Stimulated activated CD4-positive, alpha-beta T cell treated with anti-CD3 and anti-CD28 coated beads, Interleukin-1b, Interleukin-23, amount 100 ng/mL, for 24 hours (primary cell): ENCODE measurements at regions not wholly inside any gene's neighbourhood (a gene's known extent, or its start where the extent isn't known, plus 50 kb on each side); places are given as distances from the start of the nearest gene placed in this dataset.

Experiments used
- DNase-seq, 4 experiments: peaks; one replicate each; pipeline ENCODE4 v3.0.0-alpha.2; 2020; ENCODE audit warnings: low read depth in 4 of 4, low spot score in 1 of 4

DNA sequence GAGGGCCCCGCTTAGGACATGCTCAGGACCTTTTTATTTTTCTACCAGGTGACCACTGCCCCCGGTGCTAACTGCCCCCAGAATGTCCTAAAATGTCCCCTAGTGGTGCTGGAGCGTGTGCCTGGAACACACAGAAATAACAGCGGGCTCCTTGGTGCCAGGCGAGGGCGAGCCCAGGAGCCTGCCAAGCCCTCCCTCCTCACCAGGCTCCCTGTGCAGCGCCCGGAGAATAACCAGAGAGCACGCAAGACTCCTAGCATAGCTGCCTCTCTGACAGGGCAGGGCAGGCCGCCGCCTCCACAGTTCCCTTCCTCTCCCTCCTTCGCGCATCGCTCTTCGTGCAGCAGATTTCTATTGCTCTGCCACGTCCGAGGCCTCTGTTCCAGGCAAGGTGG is 84.3 kb upstream of the ZNF516 start:
- no peak for DNase-seq

- DNase-seq = no peak
Observed at GRCh38 chr18:76578571-76579300, 83.7 kb upstream of the ZNF516 start.

DNA sequence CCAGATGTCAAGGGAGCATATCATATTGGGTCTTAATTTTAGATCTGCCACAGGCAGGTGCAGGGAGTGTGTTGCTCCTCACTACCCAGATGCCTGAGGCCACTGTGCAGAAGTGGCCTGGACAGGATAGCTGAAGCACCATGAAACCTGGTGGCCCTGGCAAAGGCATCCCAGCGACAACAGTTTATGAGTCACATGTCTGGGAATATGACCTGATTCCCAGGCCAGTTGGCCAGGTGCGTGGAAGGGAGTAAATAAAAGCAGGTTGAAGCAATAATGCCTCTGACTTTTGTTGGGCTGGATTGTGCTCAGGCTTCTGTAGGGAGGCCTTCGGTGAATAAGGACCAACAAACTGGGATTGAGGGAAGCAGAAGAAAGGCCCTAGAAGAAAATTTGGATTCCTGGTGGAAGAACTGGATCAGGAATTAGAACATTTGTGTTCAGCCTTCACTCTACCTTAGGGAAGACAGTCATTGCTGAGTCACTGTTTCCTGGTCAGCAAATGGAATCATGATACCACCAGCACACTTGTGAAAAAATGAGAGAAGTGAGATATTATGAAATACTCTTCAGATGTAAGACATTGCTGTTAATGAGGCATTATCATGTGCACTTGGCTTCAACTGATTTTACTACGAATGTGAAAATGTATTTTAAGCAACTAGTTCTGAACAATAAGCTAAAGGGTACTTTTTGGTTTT is 78.4 kb upstream of the ZNF516 start:
- no peak for DNase-seq

GRCh38 chr18:76572518-76573247 is 77.6 kb upstream of the ZNF516 start:
- no peak for DNase-seq

- no peak for DNase-seq
Observed at GRCh38 chr18:76571689-76572088, 76.6 kb upstream of the ZNF516 start.

GRCh38 chr18:76570856-76571255 is 75.8 kb upstream of the ZNF516 start:
- DNase-seq = no peak

DNA sequence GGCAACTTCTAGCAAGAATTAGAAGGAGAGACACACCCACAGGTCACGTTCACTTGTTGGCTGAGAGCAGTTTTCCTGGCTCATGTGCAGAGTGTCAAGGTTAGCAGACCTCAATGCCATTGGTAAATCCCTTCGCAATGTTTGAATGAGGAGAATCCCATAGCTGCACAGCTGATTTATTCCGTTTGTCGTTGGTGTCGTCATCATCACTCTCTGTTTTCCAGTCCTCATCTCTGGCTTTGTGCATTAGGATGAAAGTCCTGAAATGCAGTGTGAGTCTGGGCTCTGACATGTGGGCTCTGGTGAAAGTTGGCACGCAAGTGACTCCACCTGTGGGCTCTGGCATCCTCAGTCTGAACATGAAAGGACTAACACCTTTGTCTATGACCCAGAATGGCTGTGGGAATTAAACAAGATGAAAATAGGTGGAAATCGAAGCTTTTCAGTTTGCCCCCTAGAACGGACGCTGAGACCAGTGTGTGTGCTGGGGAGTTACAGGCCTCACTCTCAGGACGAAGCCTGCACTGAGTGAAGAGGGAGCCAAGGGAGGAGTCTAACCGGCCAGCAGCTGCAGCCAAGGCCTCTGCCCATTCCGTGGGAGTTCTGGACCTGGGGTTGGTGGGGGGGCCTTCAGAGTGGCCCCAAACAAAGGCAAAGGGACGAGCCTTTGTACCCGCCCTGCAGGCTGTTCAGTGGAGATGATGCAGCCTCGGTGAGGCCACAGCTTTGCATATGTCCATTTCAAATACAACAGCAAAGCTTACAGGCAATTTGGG is 74.8 kb upstream of the ZNF516 start:
- no peak for DNase-seq

- no peak for DNase-seq
Observed at GRCh38 chr18:76568731-76569130, 73.7 kb upstream of the ZNF516 start.

- no peak for DNase-seq
Observed at GRCh38 chr18:76567835-76568445, 72.9 kb upstream of the ZNF516 start.

GRCh38 chr18:76566987-76567386 is 71.9 kb upstream of the ZNF516 start:
- no peak for DNase-seq

- DNase-seq = no peak
Observed at GRCh38 chr18:76565238-76566173, 70.5 kb upstream of the ZNF516 start.

DNA sequence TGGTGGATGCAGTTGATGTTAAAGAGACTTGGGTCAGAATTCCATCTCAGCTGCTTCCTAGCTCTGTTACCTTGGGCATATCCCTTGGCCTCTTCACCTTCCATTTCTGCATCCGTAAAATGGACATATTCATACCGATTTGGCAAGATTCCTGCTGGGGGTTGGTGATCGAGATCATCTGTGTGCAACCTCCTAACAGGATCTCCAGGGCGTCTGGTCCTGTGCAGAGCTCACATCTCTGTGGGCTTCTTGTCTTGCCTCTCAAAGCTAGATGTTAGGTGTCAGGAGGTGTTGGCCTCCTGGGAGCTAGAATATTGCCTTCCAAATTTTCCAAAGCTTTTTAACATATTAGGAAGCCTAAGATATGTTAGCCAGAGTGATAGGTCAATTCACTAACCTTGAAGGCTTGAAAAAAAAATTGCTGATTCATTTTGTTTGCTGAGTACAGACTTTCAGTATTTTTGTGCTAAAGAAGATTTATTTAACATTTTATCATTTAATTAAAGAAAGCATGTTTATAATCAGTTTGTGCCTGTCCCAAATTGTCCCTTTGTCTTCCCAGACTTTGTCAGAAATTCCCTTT is 69.7 kb upstream of the ZNF516 start:
- no peak for DNase-seq

GRCh38 chr18:76564117-76564516 is 69.1 kb upstream of the ZNF516 start:
- no peak for DNase-seq

DNA sequence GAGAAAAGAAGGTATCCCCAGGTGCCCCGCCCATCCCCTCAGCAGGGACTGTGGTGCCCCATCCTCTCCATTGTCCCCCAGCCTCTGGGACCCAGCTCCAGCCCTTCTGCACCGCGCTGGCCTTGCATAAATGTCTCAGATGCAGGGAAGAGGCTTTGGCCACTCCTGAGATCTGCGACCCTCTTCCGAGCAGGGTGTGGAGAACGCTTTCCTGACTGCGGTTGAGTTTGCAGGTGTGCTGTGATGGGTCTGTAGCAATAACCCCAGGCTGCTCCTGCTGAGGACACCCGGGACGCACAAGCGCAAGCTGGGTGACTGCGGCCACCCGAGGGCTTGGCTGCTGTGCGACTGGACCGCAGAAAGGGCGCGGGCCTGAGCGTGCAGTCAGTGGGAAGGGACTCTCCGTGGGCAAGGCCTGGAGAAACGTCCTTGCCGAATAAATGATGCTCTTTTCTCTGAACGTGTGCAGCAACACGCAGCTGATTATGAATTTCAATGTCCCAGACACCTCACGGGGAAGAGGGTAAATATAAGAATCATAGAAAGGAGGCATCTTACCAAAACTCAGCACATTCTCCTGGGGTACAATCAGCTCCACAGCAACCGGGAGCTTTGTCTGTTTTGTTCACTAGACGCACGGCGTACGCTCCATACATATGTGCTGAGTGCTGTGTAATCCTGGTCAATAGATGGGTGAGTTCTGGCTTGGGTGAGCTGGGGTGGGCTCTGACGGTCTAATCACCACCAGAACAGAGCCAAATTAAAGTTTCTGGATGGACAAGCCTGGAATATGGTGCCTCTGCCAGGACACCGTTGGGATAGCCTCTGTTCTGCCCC is 67.5 kb upstream of the ZNF516 start:
- no peak for DNase-seq

- DNase-seq = no peak
Observed at GRCh38 chr18:76558881-76559667, 64.0 kb upstream of the ZNF516 start.

GRCh38 chr18:76557026-76557575 is 62.1 kb upstream of the ZNF516 start:
- DNase-seq = no peak

DNA sequence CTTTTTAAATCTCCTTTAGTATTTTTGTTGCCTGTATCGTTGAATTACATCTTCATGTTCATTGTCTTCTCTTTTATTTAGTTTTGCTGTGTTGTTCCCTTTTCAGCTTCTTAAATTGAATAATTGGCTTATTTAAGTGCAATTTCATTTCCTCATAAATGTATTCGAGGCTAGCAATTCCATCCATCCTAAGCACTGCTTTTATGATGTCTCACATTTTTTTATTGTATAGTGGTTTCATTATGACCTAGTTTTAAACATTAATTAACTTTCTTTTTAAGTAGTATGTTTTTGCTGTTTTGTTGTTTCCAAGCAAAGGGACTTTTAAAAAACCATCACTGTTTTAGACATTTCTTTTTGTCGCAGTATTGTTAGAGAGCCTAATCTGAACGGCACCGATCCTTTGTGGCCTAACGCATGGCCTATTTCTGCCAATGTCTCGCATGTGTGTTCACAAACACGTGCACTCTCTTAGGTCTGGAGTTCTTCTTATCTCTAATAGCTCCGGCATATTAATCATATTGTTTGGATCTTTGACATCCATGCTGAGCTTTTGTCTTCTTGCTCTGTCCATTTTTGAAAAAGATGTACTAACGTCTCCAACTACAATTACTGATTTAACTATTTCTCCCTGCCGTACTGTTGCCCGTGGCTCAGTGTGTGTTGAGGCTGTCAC is 59.6 kb upstream of the ZNF516 start:
- DNase-seq = no peak
